Erythroblast (primary cell): ENCODE measurements at regions not wholly inside any gene's neighbourhood (a gene's known extent, or its start where the extent isn't known, plus 50 kb on each side); places are given as distances from the start of the nearest gene placed in this dataset.

ENCODE experiments used
- GATA1 ChIP-seq: IDR thresholded peaks from 2 replicates; pipeline ENCODE4 v1.6.1; 2011; ENCODE audit warnings: low read depth, mild to moderate bottlenecking, control low read depth, low read length, moderate library complexity
- POLR2A ChIP-seq: IDR thresholded peaks from 2 replicates; pipeline ENCODE4 v1.6.1; 2011; ENCODE audit warnings: mild to moderate bottlenecking, low read length

- TF ChIP-seq POLR2A, result no peak
- no peak for TF ChIP-seq GATA1
Observed at GRCh38 chr13:106104281-106104901, 431.1 kb downstream of the EFNB2 start.
